ENCODE measurements at regions not wholly inside any gene's neighbourhood (a gene's known extent, or its start where the extent isn't known, plus 50 kb on each side); places are given as distances from the start of the nearest gene placed in this dataset.

DNA sequence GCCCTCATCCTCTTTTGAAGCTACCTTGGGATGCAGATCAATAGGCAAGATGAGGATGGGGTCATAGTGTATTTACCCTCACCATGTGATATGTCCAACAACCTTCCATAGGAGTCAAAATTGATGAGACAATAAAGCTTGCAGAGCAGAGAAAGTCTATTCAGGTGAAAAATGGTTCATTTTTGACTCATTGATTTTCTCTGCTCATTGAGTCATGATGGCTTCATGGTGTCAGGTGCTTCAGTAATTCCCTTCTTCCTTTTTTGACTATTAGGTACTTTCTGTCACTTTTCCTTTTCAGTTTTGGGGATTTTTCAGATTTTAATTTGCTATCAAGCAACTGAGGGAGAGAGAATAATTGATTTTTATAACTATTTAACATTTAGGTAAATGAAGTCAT, 55.9 kb upstream of the IL2 start:
- no peak for DNase-seq

DNA sequence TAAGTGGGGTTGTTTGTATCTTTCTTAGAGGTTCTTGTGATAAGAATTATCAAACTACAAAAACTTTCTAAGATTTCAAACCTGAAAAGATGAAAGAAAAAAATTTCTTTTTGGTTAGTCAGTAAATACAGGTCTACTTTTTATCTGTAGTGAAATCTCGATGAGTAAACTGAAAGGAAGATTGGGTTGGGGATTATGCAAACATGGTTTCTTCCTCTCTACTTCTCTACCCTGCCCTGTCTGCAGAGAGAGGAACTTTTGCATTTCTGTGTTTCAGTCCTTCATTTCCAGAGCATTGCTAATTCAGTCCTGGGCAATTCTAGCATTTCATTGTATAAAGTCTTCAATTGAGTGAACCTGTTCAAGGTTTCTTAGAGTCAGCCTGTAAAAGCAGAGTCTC, 51.6 kb upstream of the IL2 start:
- peak; percentile 40 for DNase-seq
